Fibroblast of pulmonary artery (primary cell): ENCODE measurements at regions not wholly inside any gene's neighbourhood (a gene's known extent, or its start where the extent isn't known, plus 50 kb on each side); places are given as distances from the start of the nearest gene placed in this dataset.
"Not testable (repeated sequence)": the region's sequence is repeated elsewhere in the genome, so short reads cannot be mapped to it uniquely, and the experiment has no call there.

Source experiments
- DNase-seq: peaks from one replicate; pipeline ENCODE4 v3.0.0-alpha.2; 2010; ENCODE audit warnings: low read depth
- H3K4me3 ChIP-seq: replicated peaks from 2 replicates; pipeline ENCODE4 v1.5.1; 2011; ENCODE audit warnings: low read depth, mild to moderate bottlenecking, control low read depth, low read length, moderate library complexity
- CTCF ChIP-seq: IDR thresholded peaks from 2 replicates; pipeline ENCODE4 v1.5.1; 2011; ENCODE audit warnings: mild to moderate bottlenecking, control low read depth, low read length, inconsistent platforms; ENCODE audit errors: missing control alignments

- H3K4me3 ChIP-seq, result no peak overlapping the region
- no peak for TF ChIP-seq CTCF
Observed at GRCh38 chr3:145483992-145484391, 677.0 kb downstream of the PLOD2 start.

GRCh38 chr3:145489011-145489410, 672.0 kb downstream of the PLOD2 start:
- DNase-seq, result no peak
- H3K4me3 ChIP-seq, result no peak overlapping the region
- TF ChIP-seq CTCF, result no peak

More at GRCh38 chr3:145483992-145484391, 677.0 kb downstream of the PLOD2 start:
- DNase-seq, result no peak

- TF ChIP-seq CTCF, result no peak
- H3K4me3 ChIP-seq, result no peak overlapping the region
- no peak for DNase-seq
Observed at GRCh38 chr3:145490088-145491048, 670.6 kb downstream of the PLOD2 start.

- no peak overlapping the region for H3K4me3 ChIP-seq
- TF ChIP-seq CTCF, result no peak
- no peak for DNase-seq
Observed at GRCh38 chr3:145492456-145492855, 668.5 kb downstream of the PLOD2 start.

GRCh38 chr3:145517416-145517815, 643.6 kb downstream of the PLOD2 start:
- H3K4me3 ChIP-seq, DNase-seq: not testable (repeated sequence)

- H3K4me3 ChIP-seq, result no peak overlapping the region
- no peak for DNase-seq
- TF ChIP-seq CTCF, result no peak
Observed at GRCh38 chr3:145518639-145519038, 642.3 kb downstream of the PLOD2 start.

- no peak overlapping the region for H3K4me3 ChIP-seq
- TF ChIP-seq CTCF, result no peak
- DNase-seq, result no peak
Observed at GRCh38 chr3:145519398-145520047, 641.5 kb downstream of the PLOD2 start.
